GM18505 (cell line): ENCODE measurements at regions not wholly inside any gene's neighbourhood (a gene's known extent, or its start where the extent isn't known, plus 50 kb on each side); places are given as distances from the start of the nearest gene placed in this dataset.

Source experiments
- ATAC-seq: cut with Tn5 transposase; IDR thresholded peaks from one replicate; pipeline ENCODE4 v1.9.1; 2021; ENCODE audit not compliant: unreplicated experiment
- POLR2A ChIP-seq: IDR thresholded peaks from 4 replicates; pipeline ENCODE4 v1.6.1; 2011; ENCODE audit warnings: borderline replicate concordance; ENCODE audit not compliant: insufficient read depth, insufficient read length; ENCODE audit errors: extremely low read depth

DNA sequence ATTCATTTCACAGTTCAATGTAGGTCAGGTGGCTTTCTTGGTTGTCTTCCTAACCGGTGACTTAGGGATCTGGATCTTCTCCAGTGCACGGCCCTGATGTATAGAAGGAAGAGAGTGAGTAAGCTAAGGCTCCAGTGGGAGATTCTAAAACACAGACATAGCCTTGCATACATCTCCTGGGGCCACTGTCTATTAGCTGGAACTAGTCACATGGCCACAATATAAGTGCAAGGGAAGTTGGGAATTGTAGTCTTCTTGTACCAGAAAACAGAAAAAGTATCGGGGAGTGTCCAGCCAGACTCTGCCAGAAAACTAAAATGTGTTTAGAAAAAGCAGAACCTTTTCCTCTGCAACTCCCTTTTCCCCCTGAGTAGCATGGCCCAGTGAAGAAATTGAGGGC is 531.6 kb downstream of the VRK1 start:
- ATAC-seq, result no peak
- no peak for TF ChIP-seq POLR2A

DNA sequence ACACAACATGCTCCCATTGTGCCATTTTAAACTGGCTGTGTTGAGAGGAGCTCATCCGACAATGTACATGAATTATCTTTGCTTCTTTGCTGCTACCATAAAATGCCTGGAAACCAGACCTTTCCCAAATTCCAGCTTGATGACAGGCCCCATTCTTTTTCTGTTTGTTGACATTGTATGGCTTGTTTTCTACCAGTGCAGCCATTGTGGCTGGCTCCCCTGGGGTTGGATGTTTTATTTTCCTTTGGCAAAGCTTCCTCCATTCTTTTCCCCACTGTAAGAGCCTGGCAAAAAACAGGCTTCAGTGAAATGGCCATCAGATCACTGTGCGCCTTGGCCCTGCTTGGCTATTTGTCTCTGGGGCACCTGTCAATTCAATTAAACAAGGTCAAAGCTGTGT is 532.5 kb downstream of the VRK1 start:
- TF ChIP-seq POLR2A, result no peak
- ATAC-seq, result no peak

- no peak for ATAC-seq
- no peak for TF ChIP-seq POLR2A
These were observed 533.9 kb downstream of the VRK1 start for GRCh38 chr14:97331058-97331457.

- ATAC-seq, result no peak
- TF ChIP-seq POLR2A, result no peak
These were observed 534.3 kb downstream of the VRK1 start for GRCh38 chr14:97331526-97331925.

GRCh38 chr14:97336179-97336578 is 539.0 kb downstream of the VRK1 start:
- ATAC-seq, result no peak
- no peak for TF ChIP-seq POLR2A

GRCh38 chr14:97336816-97337215 is 539.6 kb downstream of the VRK1 start:
- no peak for ATAC-seq
- no peak for TF ChIP-seq POLR2A

GRCh38 chr14:97337267-97337666 is 540.1 kb downstream of the VRK1 start:
- no peak for ATAC-seq
- TF ChIP-seq POLR2A, result no peak

GRCh38 chr14:97337670-97338069 is 540.5 kb downstream of the VRK1 start:
- no peak for TF ChIP-seq POLR2A

GRCh38 chr14:97344666-97345065 is 547.5 kb downstream of the VRK1 start:
- ATAC-seq, result no peak
- TF ChIP-seq POLR2A, result no peak

More at GRCh38 chr14:97337670-97338069, 540.5 kb downstream of the VRK1 start:
- ATAC-seq, result no peak

DNA sequence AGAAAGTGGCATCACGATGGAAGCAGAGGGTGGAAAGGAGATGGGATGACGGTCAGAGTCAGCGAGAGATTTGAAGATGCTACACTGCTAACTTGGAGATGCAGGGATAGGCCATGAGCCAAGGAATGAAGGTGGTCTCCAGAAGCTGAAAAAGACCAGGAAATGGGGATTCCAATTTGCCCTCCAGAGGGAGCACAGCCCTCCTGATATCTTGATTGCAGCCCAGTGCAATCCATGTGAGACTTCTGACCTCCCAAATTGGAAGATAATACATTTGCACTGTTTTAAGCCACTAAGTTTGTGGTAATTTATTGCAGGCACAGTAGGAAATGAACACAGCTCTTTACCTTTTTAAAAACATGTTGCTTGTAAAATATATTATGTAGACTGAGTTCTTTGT is 549.5 kb downstream of the VRK1 start:
- no peak for ATAC-seq
- TF ChIP-seq POLR2A, result no peak

DNA sequence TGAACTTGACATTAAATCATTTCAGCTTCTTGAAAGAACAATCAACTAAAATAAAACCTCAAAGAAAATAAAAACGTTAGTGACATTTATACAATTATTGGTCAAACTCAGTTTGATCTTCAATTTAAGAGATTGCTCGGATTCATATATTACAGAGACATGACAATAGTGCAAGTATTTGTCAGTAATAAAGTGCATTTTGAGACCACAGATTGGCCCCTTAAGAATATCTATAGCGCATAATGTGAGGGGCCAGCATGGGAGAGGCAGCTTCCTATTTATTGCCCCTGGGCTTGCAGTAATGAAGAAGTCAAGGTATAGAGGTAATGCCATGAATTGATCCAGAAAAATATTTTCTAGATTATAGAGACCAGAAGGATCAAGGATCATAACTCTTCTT is 552.3 kb downstream of the VRK1 start:
- ATAC-seq, result no peak
- TF ChIP-seq POLR2A, result no peak

GRCh38 chr14:97349946-97350345 is 552.8 kb downstream of the VRK1 start:
- no peak for ATAC-seq
- no peak for TF ChIP-seq POLR2A

DNA sequence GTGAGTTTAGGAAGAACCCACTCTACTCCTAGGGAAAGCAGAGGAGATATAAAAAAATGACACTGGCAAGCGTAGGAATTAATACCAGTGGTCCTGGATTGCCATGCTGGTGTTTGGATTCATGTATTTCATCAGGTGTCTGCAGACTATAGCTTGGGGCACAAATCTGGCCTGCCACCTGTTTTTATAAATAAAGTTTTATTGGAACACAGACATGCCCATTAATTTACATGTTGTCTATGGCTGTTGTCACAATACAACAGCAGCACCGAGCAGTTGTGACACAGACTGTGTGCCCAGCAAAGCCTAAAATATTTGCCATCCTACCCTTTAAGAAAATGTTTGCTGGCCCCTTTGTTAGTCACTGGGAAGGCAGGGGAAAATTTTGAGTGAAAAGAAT is 553.2 kb downstream of the VRK1 start:
- no peak for TF ChIP-seq POLR2A
- no peak for ATAC-seq

DNA sequence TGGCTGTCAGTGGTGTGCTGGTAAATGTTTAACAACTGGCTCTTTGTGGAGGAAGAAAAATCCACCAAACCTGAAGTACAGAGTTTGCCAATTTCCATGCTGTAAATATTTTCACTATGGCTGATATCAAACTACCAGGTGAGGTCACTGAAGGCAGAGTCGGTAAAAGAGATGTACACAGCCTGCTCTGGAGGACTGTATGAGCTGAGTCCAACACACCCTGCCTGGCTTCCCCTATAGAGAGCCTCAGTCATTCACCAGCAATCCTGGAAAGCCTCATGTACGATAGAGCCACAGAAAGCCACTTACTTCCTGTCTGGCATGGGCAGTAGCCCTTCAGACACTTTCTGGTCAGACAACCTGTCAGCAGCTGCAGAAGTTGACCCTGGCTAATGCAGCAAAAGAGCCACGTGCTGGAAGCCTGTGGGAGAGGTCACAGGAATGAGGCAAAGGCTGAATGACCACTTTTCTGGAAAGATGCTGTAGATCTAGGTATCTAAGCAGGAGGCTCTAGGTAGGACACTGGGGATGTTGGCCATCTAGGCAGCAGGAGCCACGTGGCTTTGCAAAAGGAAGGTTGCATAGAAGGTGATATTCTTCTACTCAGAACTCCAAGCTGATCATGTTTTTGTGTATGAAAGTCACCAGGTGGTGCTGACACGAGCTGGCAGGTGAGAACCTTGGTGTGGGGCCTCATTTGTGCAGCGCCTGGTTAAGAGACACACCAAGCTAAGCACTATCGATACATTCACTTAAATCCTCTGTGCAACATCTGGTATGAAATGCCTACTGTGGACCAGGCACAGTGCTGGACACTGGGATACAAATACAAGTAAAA is 553.9 kb downstream of the VRK1 start:
- ATAC-seq, result no peak
- no peak for TF ChIP-seq POLR2A
